IPS DF 6.9 (cell line): ENCODE measurements at regions not wholly inside any gene's neighbourhood (a gene's known extent, or its start where the extent isn't known, plus 50 kb on each side); places are given as distances from the start of the nearest gene placed in this dataset.
"Not testable (repeated sequence)": the region's sequence is repeated elsewhere in the genome, so short reads cannot be mapped to it uniquely, and the experiment has no call there.

Source experiments
- DNase-seq: peaks from one replicate; pipeline ENCODE4 v3.0.0-alpha.2; 2013; ENCODE audit warnings: low read depth, low spot score
- H3K27ac ChIP-seq: one replicate; pipeline ENCODE4 v1.5.1; 2013; ENCODE audit warnings: low read length, control low read depth
- H3K27me3 ChIP-seq: 2 replicates; pipeline ENCODE4 v1.6.1; 2013; ENCODE audit warnings: mild to moderate bottlenecking, low read length; ENCODE audit not compliant: control insufficient read depth, insufficient read depth
- H3K36me3 ChIP-seq: 2 replicates; pipeline ENCODE4 v1.6.1; 2013; ENCODE audit warnings: low read length; ENCODE audit not compliant: control insufficient read depth, insufficient read depth
- H3K4me1 ChIP-seq: 2 replicates; pipeline ENCODE4 v1.6.1; 2013; ENCODE audit warnings: low read length; ENCODE audit not compliant: control insufficient read depth, insufficient read depth
- H3K4me3 ChIP-seq: 2 replicates; pipeline ENCODE4 v1.5.1; 2013; ENCODE audit warnings: mild to moderate bottlenecking, low read length
- H3K9me3 ChIP-seq: 2 replicates; pipeline ENCODE4 v1.6.1; 2013; ENCODE audit warnings: low read length, inconsistent platforms; ENCODE audit not compliant: control insufficient read depth, insufficient read depth
- WGBS: extraction: QIAGEN DNeasy Blood & Tissue Kit; methylation state at CpG from one replicate; pipeline ENCODE4 v1.1.7; 2013; ENCODE audit warnings: mixed read lengths, missing lambda C conversion rate; ENCODE audit not compliant: insufficient read length, insufficient coverage; 5-methylcytosine and 5-hydroxymethylcytosine counted together

DNA sequence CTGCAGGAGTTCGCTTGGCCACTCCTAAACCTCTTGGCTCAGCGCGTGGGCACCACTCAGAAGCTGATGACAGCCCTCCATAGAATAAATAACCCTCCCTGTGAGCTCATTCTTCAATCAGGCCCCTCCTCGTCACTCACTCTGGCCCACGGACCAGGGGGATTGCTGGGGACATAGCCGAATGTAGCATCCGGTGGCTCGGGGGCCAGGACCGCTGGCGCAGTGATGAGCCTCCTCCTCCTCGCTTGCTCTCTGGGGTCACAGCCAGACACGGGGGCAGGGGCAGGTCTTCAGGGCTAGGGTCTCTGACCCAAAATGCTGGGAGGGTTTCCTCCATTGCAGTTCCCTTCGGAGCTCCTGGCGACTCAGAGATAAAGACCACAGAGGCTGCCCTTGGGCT is 79.9 kb downstream of the TFAP2C start:
- WGBS, result no CpG with 5 or more reads among the region's 14 CpGs
- no peak for DNase-seq
- H3K36me3 ChIP-seq, result no peaks in the 10 kb centered on the region
- H3K27ac ChIP-seq, result no peak overlapping the region
- H3K4me1 ChIP-seq, result peaks cover 1% of the 10 kb centered on the region
- no peaks in the 10 kb centered on the region for H3K27me3 ChIP-seq
- no peaks in the 10 kb centered on the region for H3K9me3 ChIP-seq
- no peak overlapping the region for H3K4me3 ChIP-seq

DNA sequence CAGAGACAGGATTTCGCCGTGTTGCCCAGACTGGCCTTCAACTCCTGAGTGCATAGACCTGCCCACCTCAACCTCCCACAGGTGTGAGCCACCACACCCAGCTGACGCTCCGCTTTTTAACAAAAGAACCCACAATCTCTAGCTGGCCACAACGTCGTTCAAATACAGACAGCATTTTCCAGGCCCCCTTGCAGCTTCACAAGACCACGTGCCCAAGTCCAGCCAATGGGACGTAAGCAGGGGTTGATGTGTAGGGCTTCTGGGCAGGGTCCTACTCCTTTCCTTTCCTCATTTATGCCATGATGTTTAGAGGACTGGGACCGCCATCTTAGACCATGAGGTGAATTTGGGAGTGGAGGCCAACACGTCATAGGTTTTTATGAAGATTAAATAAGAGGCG is 81.0 kb downstream of the TFAP2C start:
- no peaks in the 10 kb centered on the region for H3K27me3 ChIP-seq
- no peaks in the 10 kb centered on the region for H3K36me3 ChIP-seq
- no CpG with 5 or more reads among the region's 11 CpGs for WGBS
- no peak overlapping the region for H3K4me3 ChIP-seq
- H3K27ac ChIP-seq, result no peak overlapping the region
- no peak for DNase-seq
- no peaks in the 10 kb centered on the region for H3K9me3 ChIP-seq
- H3K4me1 ChIP-seq, result peaks cover 1% of the 10 kb centered on the region

DNA sequence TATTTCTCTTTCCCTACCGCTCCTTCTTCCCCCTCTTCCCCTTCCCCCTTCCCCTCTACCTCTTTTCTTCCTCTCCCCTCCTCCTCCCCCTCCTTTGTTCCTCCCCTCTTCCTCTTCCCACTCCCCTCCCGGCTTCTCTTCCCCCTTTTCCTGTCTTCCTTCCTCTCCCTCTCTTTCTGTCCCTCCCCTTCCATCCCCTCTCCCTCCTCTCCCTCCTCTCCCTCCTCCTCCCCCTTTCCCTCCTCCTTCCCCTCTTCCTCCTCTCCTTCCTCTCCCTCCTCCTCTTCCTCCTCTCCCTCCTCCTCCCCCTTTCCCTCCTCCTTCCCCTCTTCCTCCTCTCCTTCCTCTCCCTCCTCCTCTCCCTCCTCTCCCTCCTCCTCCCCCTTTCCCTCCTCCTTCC is 81.5 kb downstream of the TFAP2C start:
- H3K27me3 ChIP-seq, H3K36me3 ChIP-seq, H3K4me1 ChIP-seq, H3K4me3 ChIP-seq, H3K27ac ChIP-seq, DNase-seq, H3K9me3 ChIP-seq: not testable (repeated sequence)
- WGBS, result no CpG with 5 or more reads among the region's 2 CpGs

DNA sequence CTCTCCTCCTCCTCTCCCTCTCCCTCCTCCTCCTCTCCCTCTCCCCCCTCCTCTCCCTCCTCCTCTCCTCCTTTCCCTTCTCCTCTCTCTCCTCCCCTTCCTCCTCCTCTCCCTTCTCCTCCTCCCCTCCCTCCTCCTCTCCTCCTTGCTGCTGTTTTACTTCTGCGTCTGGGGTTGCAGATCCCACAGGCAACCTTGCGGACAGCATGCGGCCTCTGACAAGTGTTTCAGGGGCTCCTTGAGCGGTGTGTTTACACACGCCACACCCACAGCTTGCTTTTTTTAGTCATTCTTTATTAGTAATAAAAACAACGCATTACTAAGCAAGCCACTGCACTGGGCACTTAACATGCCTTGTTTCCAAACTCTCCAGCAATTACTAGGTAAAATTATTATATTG is 81.9 kb downstream of the TFAP2C start:
- no CpG with 5 or more reads among the region's 6 CpGs for WGBS
- no peak for DNase-seq
- no peak overlapping the region for H3K27ac ChIP-seq

DNA sequence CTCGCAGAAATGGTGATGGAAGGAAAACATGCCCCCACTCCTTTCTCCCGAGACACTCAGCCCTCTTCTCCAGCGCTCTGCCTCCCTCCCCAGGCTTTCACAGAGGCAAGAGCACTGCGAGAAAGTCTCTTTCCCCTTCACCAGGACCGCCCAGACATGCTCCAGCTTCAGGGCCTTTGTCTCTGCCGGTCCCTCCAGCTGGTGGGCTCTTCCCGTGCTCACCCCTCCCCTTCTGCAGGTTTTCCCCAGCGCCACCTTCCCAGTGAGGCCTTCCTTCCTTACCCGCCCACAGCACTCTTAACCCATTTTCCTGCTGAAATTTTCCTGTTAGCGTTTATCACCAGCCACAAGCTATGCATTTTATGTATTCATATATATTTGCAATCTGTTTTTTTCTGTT is 86.2 kb downstream of the TFAP2C start:
- WGBS, result no CpG with 5 or more reads among the region's 10 CpGs

More for the DNA sequence above, 81.9 kb downstream of the TFAP2C start:
- no peaks in the 10 kb centered on the region for H3K27me3 ChIP-seq
- peaks cover 1% of the 10 kb centered on the region for H3K4me1 ChIP-seq
- H3K9me3 ChIP-seq, result no peaks in the 10 kb centered on the region
- H3K36me3 ChIP-seq, result no peaks in the 10 kb centered on the region
- H3K4me3 ChIP-seq, result no peak overlapping the region

DNA sequence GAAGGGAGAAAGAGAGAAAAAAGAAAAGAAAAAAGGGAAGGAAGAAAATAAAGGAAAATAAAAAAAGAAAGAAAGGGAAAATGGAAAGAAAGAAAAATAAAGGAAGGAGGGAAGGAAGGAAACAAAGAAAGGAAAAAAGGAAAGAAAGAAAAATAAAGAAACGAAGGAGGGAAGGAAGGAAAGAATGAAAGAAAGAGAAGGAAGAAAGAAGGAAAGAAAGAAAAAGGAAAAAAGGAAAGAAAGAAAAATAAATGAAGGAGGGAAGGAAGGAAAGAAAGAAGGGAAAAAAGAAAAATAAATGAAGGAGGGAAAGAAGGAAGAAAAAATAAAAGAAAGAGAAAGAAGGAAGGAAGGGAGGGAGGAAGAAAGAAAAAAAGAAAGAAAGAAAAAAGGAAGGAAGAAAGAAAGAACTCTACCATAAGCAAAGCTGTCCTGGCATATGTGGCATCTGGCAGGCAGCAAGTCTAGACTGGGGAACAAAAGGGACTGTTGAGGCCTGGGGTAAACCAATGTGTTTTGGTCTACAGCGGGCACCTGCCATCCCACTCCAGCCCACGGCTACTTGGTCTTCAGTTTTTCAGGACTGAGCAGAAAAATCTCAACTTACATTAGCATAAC is 86.9 kb downstream of the TFAP2C start:
- DNase-seq, result no peak
- no peaks in the 10 kb centered on the region for H3K9me3 ChIP-seq
- H3K27me3 ChIP-seq, result no peaks in the 10 kb centered on the region
- no peak overlapping the region for H3K27ac ChIP-seq
- H3K4me1 ChIP-seq, result peaks cover 3% of the 10 kb centered on the region
- WGBS, result no CpG with 5 or more reads among the region's 3 CpGs
- no peak overlapping the region for H3K4me3 ChIP-seq
- H3K36me3 ChIP-seq, result no peaks in the 10 kb centered on the region

More for the DNA sequence above, 86.2 kb downstream of the TFAP2C start:
- Histone ChIP-seq H3K4me1 (peaks cover 3% of the 10 kb centered on the region), H3K9me3 (no peaks in the 10 kb centered on the region), H3K36me3 (no peaks in the 10 kb centered on the region), H3K4me3 (no peak overlapping the region), H3K27ac (no peak overlapping the region), H3K27me3 (no peaks in the 10 kb centered on the region)
- no peak for DNase-seq

DNA sequence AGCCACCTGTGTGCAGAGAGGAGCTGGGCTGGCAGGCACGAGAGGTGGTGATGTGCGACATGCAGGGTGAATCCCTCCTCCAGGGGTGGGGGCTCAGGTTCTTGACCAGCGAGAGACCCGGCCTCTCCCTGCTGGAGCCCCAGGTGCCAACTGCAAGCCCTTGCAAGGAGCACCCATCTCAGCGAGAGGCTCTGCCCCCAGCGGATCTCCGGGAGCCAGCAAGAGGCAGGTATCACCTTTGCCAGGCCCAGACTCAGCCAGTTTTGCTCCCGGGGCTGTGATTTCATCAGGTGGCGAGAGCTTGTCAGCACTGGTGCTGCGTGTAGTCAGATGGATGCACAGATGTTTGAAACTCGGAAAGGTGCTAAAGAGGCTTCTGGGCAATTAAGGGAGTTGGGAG is 87.7 kb downstream of the TFAP2C start:
- no peak overlapping the region for H3K27ac ChIP-seq
- no peak for DNase-seq

DNA sequence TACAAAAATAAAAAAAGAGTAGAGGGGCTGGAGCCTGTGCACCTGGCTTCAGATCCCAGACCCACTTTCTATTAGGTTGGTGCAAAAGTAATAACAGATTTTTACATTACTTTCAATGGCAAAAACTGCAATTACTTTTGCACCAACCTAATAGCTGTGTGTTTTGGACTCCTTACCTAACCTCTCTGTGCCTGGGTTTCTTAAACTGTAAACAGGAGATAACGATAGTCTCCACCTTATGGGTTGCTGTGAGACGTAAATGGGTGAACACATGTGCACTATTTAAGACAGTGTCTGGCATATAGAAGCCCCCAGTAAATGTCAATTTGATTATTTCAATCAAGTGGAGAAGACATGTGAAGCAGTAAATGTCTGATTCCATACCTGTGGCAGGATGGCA is 89.7 kb downstream of the TFAP2C start:
- no peak for DNase-seq
- Histone ChIP-seq H3K36me3 (no peaks in the 10 kb centered on the region), H3K4me3 (no peak overlapping the region), H3K27ac (no peak overlapping the region), H3K9me3 (no peaks in the 10 kb centered on the region), H3K4me1 (peaks cover 1% of the 10 kb centered on the region), H3K27me3 (no peaks in the 10 kb centered on the region)
- WGBS, result no CpG with 5 or more reads among the region's 2 CpGs

More for the DNA sequence above, 87.7 kb downstream of the TFAP2C start:
- no peaks in the 10 kb centered on the region for H3K36me3 ChIP-seq
- H3K27me3 ChIP-seq, result no peaks in the 10 kb centered on the region
- H3K4me3 ChIP-seq, result no peak overlapping the region
- H3K9me3 ChIP-seq, result no peaks in the 10 kb centered on the region
- H3K4me1 ChIP-seq, result peaks cover 3% of the 10 kb centered on the region
- no CpG with 5 or more reads among the region's 11 CpGs for WGBS

DNA sequence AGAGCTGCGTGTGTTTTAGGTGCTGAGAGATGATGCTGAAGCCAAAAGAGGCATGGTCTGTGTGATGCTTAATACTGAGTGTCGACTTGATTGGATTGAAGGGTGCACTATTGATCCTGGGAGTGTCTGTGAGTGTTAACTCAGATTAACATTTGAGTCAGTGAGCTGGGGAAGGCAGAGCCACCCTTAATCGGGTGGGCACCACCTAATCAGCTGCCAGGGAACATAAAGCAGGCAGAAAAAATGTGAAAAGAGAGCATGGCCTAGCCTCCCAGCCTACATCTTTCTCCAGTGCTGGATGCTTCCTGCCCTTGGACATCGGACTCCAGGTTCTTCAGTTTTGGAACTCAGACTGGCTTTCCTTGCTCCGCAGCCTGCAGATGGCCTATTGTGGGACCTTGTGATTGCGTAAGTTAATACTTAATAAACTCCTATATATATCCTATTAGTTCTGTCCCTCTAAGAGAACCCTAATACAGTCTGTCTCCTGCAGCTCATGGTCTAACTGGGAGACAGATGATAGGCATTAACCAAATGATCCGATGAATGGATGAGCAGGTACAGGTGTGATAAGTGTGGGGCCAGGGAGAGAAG is 91.6 kb downstream of the TFAP2C start:
- no peak overlapping the region for H3K27ac ChIP-seq
- no peak for DNase-seq
- H3K36me3 ChIP-seq, result no peaks in the 10 kb centered on the region
- H3K4me1 ChIP-seq, result peaks cover 1% of the 10 kb centered on the region; the same call in 1 of the 2 replicates
- no CpG with 5 or more reads among the region's 7 CpGs for WGBS
- no peak overlapping the region for H3K4me3 ChIP-seq
- H3K27me3 ChIP-seq, result no peaks in the 10 kb centered on the region
- no peaks in the 10 kb centered on the region for H3K9me3 ChIP-seq

DNA sequence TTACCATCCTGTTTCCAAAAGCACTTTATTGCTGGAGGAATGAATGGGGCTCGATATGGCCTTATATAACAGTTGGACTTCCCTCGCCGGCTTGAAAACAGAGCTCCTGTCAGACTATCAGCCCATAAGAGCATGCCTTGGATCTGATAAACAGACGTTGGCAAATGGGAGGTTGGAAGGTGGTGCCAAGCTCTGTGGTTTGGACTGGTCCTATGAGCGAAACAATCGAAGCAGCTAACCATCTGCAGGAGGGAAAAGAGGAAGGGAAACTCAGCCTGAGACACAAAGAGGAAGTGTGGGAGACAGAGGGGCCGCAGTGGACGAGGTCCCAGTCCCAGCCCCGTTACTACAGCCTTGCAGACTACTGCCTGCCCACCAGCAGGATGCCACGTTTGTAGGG is 92.9 kb downstream of the TFAP2C start:
- Histone ChIP-seq H3K27me3 (no peaks in the 10 kb centered on the region), H3K4me1 (no peaks in the 10 kb centered on the region), H3K4me3 (no peak overlapping the region), H3K36me3 (no peaks in the 10 kb centered on the region), H3K27ac (no peak overlapping the region), H3K9me3 (no peaks in the 10 kb centered on the region)
- no CpG with 5 or more reads among the region's 10 CpGs for WGBS
- no peak for DNase-seq

DNA sequence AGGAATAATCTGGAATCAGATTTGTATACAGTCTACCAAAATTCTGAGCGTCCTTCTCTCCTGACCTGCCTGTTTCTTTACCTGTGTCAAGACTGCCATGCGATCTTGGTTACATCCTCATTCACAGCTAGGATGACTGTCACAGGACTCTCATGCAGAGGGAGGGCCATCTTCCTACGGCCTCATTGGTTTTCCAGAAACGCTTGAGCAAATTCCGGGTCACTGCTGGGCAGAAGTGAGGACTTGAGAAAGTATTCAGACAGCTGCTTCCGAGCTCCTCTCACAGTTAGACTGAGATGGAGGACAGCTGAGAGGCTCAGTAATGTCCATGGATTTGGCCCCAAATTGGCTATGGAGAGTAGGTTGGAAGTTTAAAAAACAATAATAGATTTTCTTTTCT is 94.2 kb downstream of the TFAP2C start:
- Histone ChIP-seq H3K4me1 (no peaks in the 10 kb centered on the region), H3K27ac (no peak overlapping the region), H3K36me3 (no peaks in the 10 kb centered on the region), H3K9me3 (no peaks in the 10 kb centered on the region), H3K27me3 (no peaks in the 10 kb centered on the region), H3K4me3 (no peak overlapping the region)
- WGBS, result no CpG with 5 or more reads among the region's 6 CpGs
- no peak for DNase-seq
